ENCODE measurements at regions not wholly inside any gene's neighbourhood (a gene's known extent, or its start where the extent isn't known, plus 50 kb on each side); places are given as distances from the start of the nearest gene placed in this dataset.

- H4K20me1 ChIP-seq (ENCODE audit: insufficient read depth, low read depth, low read length): no peaks in the 10 kb centered on the region
- H3K36me3 ChIP-seq (ENCODE audit: insufficient read depth, low read length): no peaks in the 10 kb centered on the region
- no peak for DNase-seq
- no peak overlapping the region for H3K4me3 ChIP-seq (ENCODE audit: low read length)
- H3K9me2 ChIP-seq (replicated peaks; ENCODE audit: insufficient read depth, low read length): no peaks in the 10 kb centered on the region
- no peak overlapping the region for H2AFZ ChIP-seq (ENCODE audit: low read length)
- no peak overlapping the region for H3K4me2 ChIP-seq (ENCODE audit: low read depth, low read length, poor library complexity, severe bottlenecking)
- no peaks in the 10 kb centered on the region for H3K4me1 ChIP-seq (ENCODE audit: low read length)
- H3K27me3 ChIP-seq (ENCODE audit: low read length): no peaks in the 10 kb centered on the region
- peaks cover 24% of the 10 kb centered on the region for H3K9me3 ChIP-seq (ENCODE audit: low read length)
- no peak overlapping the region for H3K27ac ChIP-seq (ENCODE audit: low read length)
- no peak overlapping the region for H3K9ac ChIP-seq (ENCODE audit: low read length)
- no peaks in the 10 kb centered on the region for H3K79me2 ChIP-seq (ENCODE audit: low read length)
These were observed 393.5 kb upstream of the ARRDC4 start for GRCh38 chr15:97566961-97567360.

- no peaks in the 10 kb centered on the region for H3K79me2 ChIP-seq (ENCODE audit: low read length)
- no peak overlapping the region for H3K4me2 ChIP-seq (ENCODE audit: low read depth, low read length, poor library complexity, severe bottlenecking)
These were observed 393.1 kb upstream of the ARRDC4 start for GRCh38 chr15:97567411-97567810.

GRCh38 chr15:97576929-97577645, 383.4 kb upstream of the ARRDC4 start:
- no peak for DNase-seq
- Histone ChIP-seq H3K4me1 (ENCODE audit: low read length) (no peaks in the 10 kb centered on the region), H3K9me2 (replicated peaks; ENCODE audit: insufficient read depth, low read length) (no peaks in the 10 kb centered on the region), H3K4me2 (ENCODE audit: low read depth, low read length, poor library complexity, severe bottlenecking) (no peak overlapping the region), H2AFZ (ENCODE audit: low read length) (no peak overlapping the region), H4K20me1 (ENCODE audit: insufficient read depth, low read depth, low read length) (no peaks in the 10 kb centered on the region), H3K36me3 (ENCODE audit: insufficient read depth, low read length) (no peaks in the 10 kb centered on the region), H3K9me3 (ENCODE audit: low read length) (peaks cover 39% of the 10 kb centered on the region), H3K79me2 (ENCODE audit: low read length) (no peaks in the 10 kb centered on the region), H3K9ac (ENCODE audit: low read length) (no peak overlapping the region), H3K4me3 (ENCODE audit: low read length) (no peak overlapping the region), H3K27me3 (ENCODE audit: low read length) (no peaks in the 10 kb centered on the region), H3K27ac (ENCODE audit: low read length) (no peak overlapping the region)

More at GRCh38 chr15:97567411-97567810, 393.1 kb upstream of the ARRDC4 start:
- no peaks in the 10 kb centered on the region for H3K9me2 ChIP-seq (replicated peaks; ENCODE audit: insufficient read depth, low read length)
- H3K4me3 ChIP-seq (ENCODE audit: low read length): no peak overlapping the region
- no peaks in the 10 kb centered on the region for H4K20me1 ChIP-seq (ENCODE audit: insufficient read depth, low read depth, low read length)
- no peaks in the 10 kb centered on the region for H3K4me1 ChIP-seq (ENCODE audit: low read length)
- DNase-seq: no peak
- no peaks in the 10 kb centered on the region for H3K36me3 ChIP-seq (ENCODE audit: insufficient read depth, low read length)
- H3K27ac ChIP-seq (ENCODE audit: low read length): no peak overlapping the region
- H3K27me3 ChIP-seq (ENCODE audit: low read length): no peaks in the 10 kb centered on the region
- peaks cover 25% of the 10 kb centered on the region for H3K9me3 ChIP-seq (ENCODE audit: low read length)
- H2AFZ ChIP-seq (ENCODE audit: low read length): no peak overlapping the region
- no peak overlapping the region for H3K9ac ChIP-seq (ENCODE audit: low read length)

GRCh38 chr15:97585408-97585807, 375.1 kb upstream of the ARRDC4 start:
- H4K20me1 ChIP-seq (ENCODE audit: insufficient read depth, low read depth, low read length): no peaks in the 10 kb centered on the region
- H2AFZ ChIP-seq (ENCODE audit: low read length): no peak overlapping the region
- no peak overlapping the region for H3K9ac ChIP-seq (ENCODE audit: low read length)
- H3K4me3 ChIP-seq (ENCODE audit: low read length): no peak overlapping the region
- no peaks in the 10 kb centered on the region for H3K9me2 ChIP-seq (replicated peaks; ENCODE audit: insufficient read depth, low read length)
- no peaks in the 10 kb centered on the region for H3K27me3 ChIP-seq (ENCODE audit: low read length)
- no peak overlapping the region for H3K27ac ChIP-seq (ENCODE audit: low read length)
- no peak overlapping the region for H3K4me2 ChIP-seq (ENCODE audit: low read depth, low read length, poor library complexity, severe bottlenecking)
- H3K79me2 ChIP-seq (ENCODE audit: low read length): no peaks in the 10 kb centered on the region
- no peaks in the 10 kb centered on the region for H3K36me3 ChIP-seq (ENCODE audit: insufficient read depth, low read length)
- DNase-seq: no peak
- H3K9me3 ChIP-seq (ENCODE audit: low read length): peaks cover 37% of the 10 kb centered on the region
- no peaks in the 10 kb centered on the region for H3K4me1 ChIP-seq (ENCODE audit: low read length)

GRCh38 chr15:97592778-97593177, 367.7 kb upstream of the ARRDC4 start:
- H3K4me3 ChIP-seq (ENCODE audit: low read length): no peak overlapping the region
- no peak overlapping the region for H3K9ac ChIP-seq (ENCODE audit: low read length)
- H3K4me2 ChIP-seq (ENCODE audit: low read depth, low read length, poor library complexity, severe bottlenecking): no peak overlapping the region

GRCh38 chr15:97597801-97598200, 362.7 kb upstream of the ARRDC4 start:
- Histone ChIP-seq H3K9me3 (ENCODE audit: low read length) (peaks cover 22% of the 10 kb centered on the region), H2AFZ (ENCODE audit: low read length) (no peak overlapping the region), H3K9me2 (replicated peaks; ENCODE audit: insufficient read depth, low read length) (no peaks in the 10 kb centered on the region), H3K79me2 (ENCODE audit: low read length) (no peaks in the 10 kb centered on the region), H3K27me3 (ENCODE audit: low read length) (no peaks in the 10 kb centered on the region), H3K4me3 (ENCODE audit: low read length) (no peak overlapping the region), H3K36me3 (ENCODE audit: insufficient read depth, low read length) (no peaks in the 10 kb centered on the region), H3K4me1 (ENCODE audit: low read length) (no peaks in the 10 kb centered on the region), H3K9ac (ENCODE audit: low read length) (no peak overlapping the region), H4K20me1 (ENCODE audit: insufficient read depth, low read depth, low read length) (no peaks in the 10 kb centered on the region), H3K27ac (ENCODE audit: low read length) (no peak overlapping the region), H3K4me2 (ENCODE audit: low read depth, low read length, poor library complexity, severe bottlenecking) (no peak overlapping the region)
- DNase-seq: no peak

More at GRCh38 chr15:97592778-97593177, 367.7 kb upstream of the ARRDC4 start:
- H3K27ac ChIP-seq (ENCODE audit: low read length): no peak overlapping the region
- no peaks in the 10 kb centered on the region for H3K36me3 ChIP-seq (ENCODE audit: insufficient read depth, low read length)
- DNase-seq: no peak
- no peaks in the 10 kb centered on the region for H3K27me3 ChIP-seq (ENCODE audit: low read length)
- H3K79me2 ChIP-seq (ENCODE audit: low read length): no peaks in the 10 kb centered on the region
- no peaks in the 10 kb centered on the region for H4K20me1 ChIP-seq (ENCODE audit: insufficient read depth, low read depth, low read length)
- no peak overlapping the region for H2AFZ ChIP-seq (ENCODE audit: low read length)
- peaks cover 30% of the 10 kb centered on the region for H3K9me3 ChIP-seq (ENCODE audit: low read length)
- H3K9me2 ChIP-seq (replicated peaks; ENCODE audit: insufficient read depth, low read length): no peaks in the 10 kb centered on the region
- no peaks in the 10 kb centered on the region for H3K4me1 ChIP-seq (ENCODE audit: low read length)

- Histone ChIP-seq H3K9me2 (replicated peaks; ENCODE audit: insufficient read depth, low read length) (no peaks in the 10 kb centered on the region), H3K9me3 (ENCODE audit: low read length) (peaks cover 22% of the 10 kb centered on the region), H3K9ac (ENCODE audit: low read length) (no peak overlapping the region), H3K79me2 (ENCODE audit: low read length) (no peaks in the 10 kb centered on the region), H3K27ac (ENCODE audit: low read length) (no peak overlapping the region), H3K4me3 (ENCODE audit: low read length) (no peak overlapping the region), H4K20me1 (ENCODE audit: insufficient read depth, low read depth, low read length) (no peaks in the 10 kb centered on the region), H3K4me1 (ENCODE audit: low read length) (no peaks in the 10 kb centered on the region), H3K27me3 (ENCODE audit: low read length) (no peaks in the 10 kb centered on the region), H3K36me3 (ENCODE audit: insufficient read depth, low read length) (no peaks in the 10 kb centered on the region), H3K4me2 (ENCODE audit: low read depth, low read length, poor library complexity, severe bottlenecking) (no peak overlapping the region), H2AFZ (ENCODE audit: low read length) (no peak overlapping the region)
- no peak for DNase-seq
These were observed 362.1 kb upstream of the ARRDC4 start for GRCh38 chr15:97598353-97598798.

- Histone ChIP-seq H4K20me1 (ENCODE audit: insufficient read depth, low read depth, low read length) (no peaks in the 10 kb centered on the region), H3K4me3 (ENCODE audit: low read length) (no peak overlapping the region), H3K27me3 (ENCODE audit: low read length) (no peaks in the 10 kb centered on the region), H3K36me3 (ENCODE audit: insufficient read depth, low read length) (no peaks in the 10 kb centered on the region), H3K4me2 (ENCODE audit: low read depth, low read length, poor library complexity, severe bottlenecking) (no peak overlapping the region), H3K27ac (ENCODE audit: low read length) (no peak overlapping the region), H3K9me3 (ENCODE audit: low read length) (peaks cover 19% of the 10 kb centered on the region), H3K79me2 (ENCODE audit: low read length) (no peaks in the 10 kb centered on the region), H3K9me2 (replicated peaks; ENCODE audit: insufficient read depth, low read length) (no peaks in the 10 kb centered on the region), H3K9ac (ENCODE audit: low read length) (no peak overlapping the region), H3K4me1 (ENCODE audit: low read length) (no peaks in the 10 kb centered on the region), H2AFZ (ENCODE audit: low read length) (no peak overlapping the region)
- DNase-seq: no peak
These were observed 360.3 kb upstream of the ARRDC4 start for GRCh38 chr15:97600190-97600589.

All from Karpas-422 (cell line).